GM12878 (cell line): ENCODE measurements at regions not wholly inside any gene's neighbourhood (a gene's known extent, or its start where the extent isn't known, plus 50 kb on each side); places are given as distances from the start of the nearest gene placed in this dataset.

Experiments used
- ATAC-seq: fragments of 200-7000 bp; cut with Tn5 transposase; 3 replicates; pipeline ENCODE4 v1.9.1; 2020; ENCODE audit warnings: mild to moderate bottlenecking, moderate library complexity
- BruUV-seq: library from RNA; stranded (reverse); fragments of 400-500 nt; replicated peaks from 2 replicates; lab custom pipeline; 2021; lab: Mats Ljungman, UMichigan
- CTCF ChIA-PET: fragments of 300-600 bp; sonication (Branson Sonifier 250); formaldehyde crosslinking; extraction: SDS; loops from one replicate; lab custom pipeline; 2021; ENCODE audit warnings: inconsistent platforms; lab: Yijun Ruan, JAX
- POLR2A ChIA-PET: fragments of 350-600 bp; formaldehyde crosslinking; extraction: SDS; loops from one replicate; lab custom pipeline; 2021; ENCODE audit warnings: inconsistent platforms; lab: Charles Lee
- RAD21 ChIA-PET: fragments of 300-600 bp; sonication (Branson Sonifier 250); formaldehyde crosslinking; loops from one replicate; lab custom pipeline; 2023; ENCODE audit warnings: antibody characterized with exemption; ENCODE audit not compliant: unreplicated experiment; lab: Charles Lee
- SMC1A ChIA-PET: fragments of 300-600 bp; sonication (Branson Sonifier 250); formaldehyde crosslinking; loops from one replicate; lab custom pipeline; 2023; ENCODE audit not compliant: unreplicated experiment, uncharacterized antibody; lab: Charles Lee
- DNase-seq: peaks from one replicate; pipeline ENCODE4 v3.0.0-alpha.2; 2011; ENCODE audit warnings: low read depth, low spot score
- FAIRE-seq: peaks from 3 replicates; lab custom pipeline; 2011; peaks lifted over from hg19 to GRCh38; lab: Jason Lieb, UNC
- H2AFZ ChIP-seq: 2 replicates; pipeline ENCODE4 v1.6.0; 2011; ENCODE audit warnings: low read depth, low read length, control low read depth; ENCODE audit not compliant: control insufficient read depth
- H3K27ac ChIP-seq: 2 replicates; pipeline ENCODE4 v1.5.1; 2011; ENCODE audit warnings: control low read depth; ENCODE audit not compliant: control insufficient read depth, insufficient read depth
- H3K27me3 ChIP-seq, 2 experiments: replicated peaks in 1 of 2; 2 replicates each; pipeline versions ENCODE4 v1.6.0 to v1.6.1; 2011; ENCODE audit warnings: low read length in 1 of 2; ENCODE audit not compliant: control insufficient read depth in 2 of 2, insufficient read depth in 2 of 2
- H3K36me3 ChIP-seq, 2 experiments: 2 replicates each; pipeline ENCODE4 v1.5.1; 2011; ENCODE audit warnings: low read length in 1 of 2; ENCODE audit not compliant: control insufficient read depth in 2 of 2, insufficient read depth in 2 of 2
- H3K4me1 ChIP-seq: 2 replicates; pipeline ENCODE4 v1.6.1; 2011; ENCODE audit warnings: mild to moderate bottlenecking, low read length, moderate library complexity, mixed read lengths; ENCODE audit not compliant: control insufficient read depth, insufficient read depth
- H3K4me2 ChIP-seq: 2 replicates; pipeline ENCODE4 v1.6.0; 2011; ENCODE audit warnings: control low read depth; ENCODE audit not compliant: control insufficient read depth, insufficient read depth
- H3K4me3 ChIP-seq: fragments of 200-600 bp; sonication (generic); 2 replicates; pipeline ENCODE4 v1.5.1; 2016
- H3K79me2 ChIP-seq: 2 replicates; pipeline ENCODE4 v1.6.0; 2011; ENCODE audit warnings: low read length; ENCODE audit not compliant: control insufficient read depth, insufficient read depth
- H3K9ac ChIP-seq: 2 replicates; pipeline ENCODE4 v1.8.0; 2011; ENCODE audit warnings: low read length, control low read depth, mixed read lengths; ENCODE audit not compliant: control insufficient read depth, insufficient read depth
- H3K9me3 ChIP-seq: replicated peaks from 3 replicates; pipeline ENCODE4 v1.5.1; 2011; ENCODE audit warnings: mild to moderate bottlenecking, low read length; ENCODE audit not compliant: control insufficient read depth, insufficient read depth
- H4K20me1 ChIP-seq: 2 replicates; pipeline ENCODE4 v1.6.0; 2011; ENCODE audit not compliant: control insufficient read depth, insufficient read depth
- ATF2 ChIP-seq: IDR thresholded peaks from 2 replicates; pipeline ENCODE4 v1.6.1; 2012; ENCODE audit warnings: low read length, inconsistent platforms
- ATF7 ChIP-seq: fragments of 450-650 bp; IDR thresholded peaks from 2 replicates; pipeline ENCODE4 v1.6.1; 2016; ENCODE audit warnings: low read depth, mild to moderate bottlenecking
- BACH1 ChIP-seq: fragments of 450-650 bp; IDR thresholded peaks from 2 replicates; pipeline ENCODE4 v1.6.1; 2017; ENCODE audit warnings: mild to moderate bottlenecking, borderline replicate concordance
- CUX1 ChIP-seq: IDR thresholded peaks from 2 replicates; pipeline ENCODE4 v1.6.1; 2012; ENCODE audit warnings: improper control_type of control experiment, low read depth, low read length; ENCODE audit not compliant: insufficient replicate concordance
- ELK1 ChIP-seq: IDR thresholded peaks from 2 replicates; pipeline ENCODE4 v1.6.1; 2012; ENCODE audit warnings: low read depth, low read length, improper control_type of control experiment
- ESRRA ChIP-seq: IDR thresholded peaks from 2 replicates; pipeline ENCODE4 v1.6.1; 2012; ENCODE audit warnings: mild to moderate bottlenecking, low read length, improper control_type of control experiment
- HDGF ChIP-seq: fragments of 450-650 bp; IDR thresholded peaks from 2 replicates; pipeline ENCODE4 v1.6.1; 2016; ENCODE audit warnings: antibody characterized with exemption
- KAT2A ChIP-seq: conservative IDR thresholded peaks from 2 replicates; pipeline ENCODE4 v1.6.1; 2011; ENCODE audit warnings: low read depth, low read length; ENCODE audit not compliant: control insufficient read depth
- NFXL1 ChIP-seq: fragments of 450-650 bp; IDR thresholded peaks from 2 replicates; pipeline ENCODE4 v1.6.1; 2017; ENCODE audit warnings: antibody characterized with exemption, mild to moderate bottlenecking, borderline replicate concordance
- NFYB ChIP-seq: IDR thresholded peaks from 2 replicates; pipeline ENCODE4 v1.6.1; 2011; ENCODE audit warnings: low read depth, mild to moderate bottlenecking, low read length, improper control_type of control experiment, moderate library complexity; ENCODE audit not compliant: insufficient read depth
- POLR2AphosphoS5 ChIP-seq: IDR thresholded peaks from 2 replicates; pipeline ENCODE4 v1.6.1; 2011; ENCODE audit warnings: mild to moderate bottlenecking, low read length, inconsistent platforms
- RUNX3 ChIP-seq: IDR thresholded peaks from 2 replicates; pipeline ENCODE4 v1.6.1; 2012; ENCODE audit warnings: low read length, inconsistent platforms
- WGBS: methylation state at CpG from one replicate; pipeline ENCODE4 v1.1.6; 2016; ENCODE audit warnings: low lambda C conversion rate; ENCODE audit not compliant: insufficient replicate concordance, insufficient coverage; ENCODE audit errors: missing lambda C conversion rate; 5-methylcytosine and 5-hydroxymethylcytosine counted together
- in situ Hi-C: fragments of 300-500 bp; cut with MboI; formaldehyde crosslinking; loops from 9 replicates; pipeline ENCODE4 v1.14.3; 2018; ENCODE audit warnings: mixed read lengths
- intact Hi-C: fragments of 100-400 bp; cut with micrococcal nuclease; formaldehyde crosslinking; loops from one replicate; pipeline ENCODE4 v1.14.2; 2022; ENCODE audit not compliant: unreplicated experiment

- intact Hi-C loops: no loop called here
- Histone ChIP-seq H3K27ac (no peak overlapping the region), H3K9me3 (no peaks in the 10 kb centered on the region; the same call in 2 of the 3 replicates), H3K4me1 (no peaks in the 10 kb centered on the region), H3K4me3 (no peak overlapping the region), H4K20me1 (no peaks in the 10 kb centered on the region), H3K9ac (no peak overlapping the region), H3K27me3 (no peaks in the 10 kb centered on the region), H2AFZ (no peak overlapping the region), H3K36me3 (no peaks in the 10 kb centered on the region), H3K79me2 (no peaks in the 10 kb centered on the region), H3K4me2 (no peak overlapping the region)
- RAD21 ChIA-PET: no interaction called here
- TF ChIP-seq ATF7 (no peak), ESRRA (no peak), NFXL1 (no peak), KAT2A (no peak), HDGF (no peak), ATF2 (no peak), BACH1 (no peak), POLR2AphosphoS5 (no peak), ELK1 (no peak), CUX1 (no peak), RUNX3 (no peak), NFYB (no peak)
- DNase-seq (no peak), ATAC-seq (no peak), FAIRE-seq (no peak)
- SMC1A ChIA-PET: interaction anchor here (0.9 kb wide), 1 partner anchor 8 kb away, joined by 3 read pairs; no protein-coding TSS in a partner anchor
- in situ Hi-C loops: no loop called here
- CTCF ChIA-PET: interaction anchor here (1.3 kb wide), 1 partner anchor 8 kb away, joined by 3 read pairs; no protein-coding TSS in a partner anchor
- 0% methylated on average over 2 of the region's 2 CpGs for WGBS
- POLR2A ChIA-PET: no interaction called here
- BruUV-seq: no TSS peak
These were observed 798.1 kb upstream of the LRRC4C start for GRCh38 chr11:42257534-42257933.
